GM21360 (cell line): ENCODE measurements at regions not wholly inside any gene's neighbourhood (a gene's known extent, or its start where the extent isn't known, plus 50 kb on each side); places are given as distances from the start of the nearest gene placed in this dataset.
"Not testable (repeated sequence)": the region's sequence is repeated elsewhere in the genome, so short reads cannot be mapped to it uniquely, and the experiment has no call there.

Experiments
- ATAC-seq: cut with Tn5 transposase; IDR thresholded peaks from one replicate; pipeline ENCODE4 v1.9.1; 2021; ENCODE audit warnings: mild to moderate bottlenecking, moderate library complexity; ENCODE audit not compliant: unreplicated experiment

DNA sequence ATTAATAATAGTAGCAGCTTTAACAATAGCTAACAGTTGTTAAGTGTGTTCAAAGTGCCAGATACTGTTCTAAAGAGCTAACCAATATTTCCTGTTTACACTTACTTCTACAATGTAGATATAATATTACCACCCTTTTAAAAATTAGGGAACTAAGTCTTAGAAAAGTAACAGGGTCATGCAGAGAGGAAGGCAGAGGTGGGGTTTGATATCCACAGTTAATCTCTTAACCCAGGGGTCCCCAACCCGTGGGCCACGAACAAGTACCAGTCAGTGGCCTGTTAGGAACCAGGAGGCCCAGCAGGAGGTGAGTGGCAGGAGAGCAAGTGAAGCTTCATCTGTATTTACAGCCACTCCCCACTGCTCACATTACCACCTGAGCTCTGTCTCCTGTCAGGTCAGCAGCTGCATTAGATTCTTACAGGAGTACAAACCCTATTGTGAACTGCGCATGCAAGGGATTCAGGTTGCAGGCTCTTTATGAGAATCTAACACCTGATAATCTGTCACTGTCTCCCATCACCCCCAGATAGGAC lies 89.1 kb downstream of the ACTL7B start:
- ATAC-seq, result no peak

DNA sequence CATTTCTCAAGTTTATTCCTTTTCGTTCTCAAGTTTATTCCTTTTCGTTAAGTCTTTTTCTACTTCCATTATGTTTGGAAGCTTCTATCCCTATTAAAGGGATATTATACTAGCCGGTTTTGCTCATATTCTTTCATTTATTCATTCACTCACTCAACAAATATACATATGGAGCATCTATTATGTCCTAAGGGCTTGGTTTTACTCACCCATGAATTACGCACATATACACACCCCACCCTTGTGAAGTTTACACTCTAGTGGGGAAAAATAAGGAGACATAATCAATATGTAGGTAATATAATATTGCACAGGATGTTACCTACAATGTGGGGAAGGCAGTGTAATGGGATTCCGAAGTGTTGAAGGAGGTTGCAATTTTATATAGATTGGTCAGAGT lies 90.5 kb downstream of the ACTL7B start:
- ATAC-seq, result no peak

DNA sequence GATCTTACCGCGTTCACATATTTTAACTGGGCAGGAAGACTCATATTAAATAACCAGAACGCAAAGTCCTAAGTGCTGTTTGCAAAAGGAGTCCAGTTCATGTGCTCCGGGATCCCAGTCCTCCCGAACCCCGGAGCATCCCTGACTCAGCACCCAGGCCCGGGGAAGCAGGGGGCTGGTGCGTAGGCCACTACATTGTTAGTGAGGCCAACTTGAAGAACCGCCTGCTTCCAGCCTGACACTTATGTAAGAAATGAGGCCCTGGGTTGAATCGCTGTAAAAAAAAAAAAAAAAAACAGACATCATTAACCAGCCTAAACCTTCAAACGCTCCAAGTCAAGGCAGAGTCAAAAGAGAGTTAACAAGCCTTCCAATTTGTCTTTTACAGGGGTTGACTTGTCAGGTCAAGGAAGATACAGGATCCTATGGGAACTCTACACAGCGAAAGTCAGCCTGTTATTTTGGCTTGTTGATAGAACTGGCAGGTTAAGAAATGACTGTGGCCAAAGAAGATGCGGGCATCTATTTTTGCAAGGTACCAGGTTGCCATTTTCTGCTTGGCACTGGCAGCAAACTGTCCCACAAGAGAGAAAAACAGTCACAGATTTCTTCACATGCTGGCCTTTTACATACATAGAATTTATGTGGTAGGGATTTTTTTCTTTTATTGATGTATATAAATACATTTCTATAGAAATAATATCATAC lies 93.3 kb downstream of the ACTL7B start:
- ATAC-seq, result no peak

DNA sequence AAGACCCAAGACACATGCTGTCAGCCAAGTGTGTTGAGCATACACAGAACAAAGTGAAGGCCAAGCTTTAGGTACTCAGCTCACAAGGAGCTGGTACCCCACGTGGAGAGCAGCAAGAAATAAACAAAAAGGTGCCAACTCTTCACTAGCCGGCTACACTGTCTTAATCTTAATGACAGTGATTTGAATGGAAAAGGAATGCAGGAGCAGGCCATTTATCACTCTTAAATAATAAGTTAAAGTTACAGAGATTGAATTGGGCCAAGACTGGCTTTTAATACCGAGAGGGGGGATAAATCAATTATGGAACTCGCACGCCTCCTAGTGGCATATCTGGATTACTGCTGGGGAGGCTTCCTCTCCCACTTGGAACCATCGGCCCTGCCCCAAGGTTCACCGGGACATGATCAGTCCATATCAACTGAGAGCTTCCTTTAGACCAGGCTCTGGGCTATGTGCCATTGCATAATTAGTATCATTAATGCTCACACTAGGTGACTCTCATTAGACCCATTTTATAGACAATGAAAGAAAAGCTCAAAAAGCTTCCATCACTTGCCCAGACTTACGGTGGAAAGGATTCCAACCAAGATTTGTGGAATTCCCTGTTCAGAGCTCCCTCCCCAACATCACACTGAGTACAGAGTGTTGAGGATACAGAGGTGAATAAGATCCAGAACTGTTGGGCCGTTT lies 94.0 kb downstream of the ACTL7B start:
- ATAC-seq, result no peak

DNA sequence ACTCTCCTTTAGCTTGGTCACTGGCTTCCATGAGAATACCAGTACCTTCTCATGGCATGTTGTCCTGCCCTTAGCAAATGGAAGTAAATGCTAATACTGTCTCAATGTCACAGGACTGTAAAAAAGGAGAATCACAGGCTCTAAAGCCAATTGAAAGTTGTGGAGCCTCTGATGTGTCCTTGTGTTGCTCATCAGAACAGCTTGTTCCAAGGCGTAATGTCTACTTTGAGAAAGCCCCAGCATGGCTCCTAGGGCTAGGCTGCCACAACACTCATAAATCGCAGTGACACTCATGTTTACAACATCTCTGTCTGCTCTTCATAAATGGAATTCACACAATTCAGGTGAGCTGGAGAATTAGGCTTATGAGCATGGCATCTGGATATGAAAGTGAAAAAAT lies 94.9 kb downstream of the ACTL7B start:
- no peak for ATAC-seq

DNA sequence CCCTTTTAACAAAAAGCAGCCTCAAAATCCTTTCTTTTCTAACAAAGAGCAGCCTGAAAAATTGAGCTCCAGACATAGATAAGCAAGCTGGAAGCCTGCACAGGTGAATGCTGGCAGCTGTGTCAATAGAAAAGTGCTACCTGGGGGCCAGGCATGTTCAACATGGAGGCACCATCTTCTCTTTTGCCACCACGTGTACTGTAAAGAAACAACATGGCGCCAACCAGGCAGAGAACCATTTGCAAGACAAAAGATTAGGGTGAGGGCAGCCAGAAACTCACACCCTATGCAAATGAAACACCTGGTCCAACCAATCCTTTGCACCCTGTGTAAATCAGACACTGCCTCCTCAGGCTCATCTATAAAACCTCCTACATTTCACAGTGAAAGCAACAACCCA lies 96.0 kb downstream of the ACTL7B start:
- ATAC-seq, result no peak

DNA sequence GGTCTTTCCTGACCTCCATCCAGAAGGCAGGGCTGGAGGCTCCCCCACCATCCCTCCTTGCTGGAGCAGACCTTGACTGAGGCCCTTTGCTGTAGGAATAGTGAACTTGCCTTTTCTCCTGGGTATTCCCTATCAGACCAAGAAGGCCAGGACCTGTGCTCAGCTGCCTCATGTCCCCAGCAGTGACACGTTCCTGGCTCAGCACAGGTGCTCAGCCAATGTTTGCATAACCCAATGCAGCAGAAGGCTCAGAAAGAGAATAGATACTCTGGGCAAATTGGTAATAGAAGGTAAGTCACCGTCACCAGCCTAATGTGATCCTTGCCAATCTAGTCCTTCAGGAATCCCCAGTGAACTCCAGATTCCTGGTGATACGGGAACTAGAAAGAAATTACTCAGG lies 96.4 kb downstream of the ACTL7B start:
- ATAC-seq, result no peak

GRCh38 chr9:108756746-108757490 lies 98.9 kb downstream of the ACTL7B start:
- ATAC-seq, result no peak

- peak; percentile 72 for ATAC-seq
Measured at GRCh38 chr9:108755979-108756378, 99.8 kb downstream of the ACTL7B start.

GRCh38 chr9:108751369-108751768 lies 104.4 kb downstream of the ACTL7B start:
- ATAC-seq, result no peak

DNA sequence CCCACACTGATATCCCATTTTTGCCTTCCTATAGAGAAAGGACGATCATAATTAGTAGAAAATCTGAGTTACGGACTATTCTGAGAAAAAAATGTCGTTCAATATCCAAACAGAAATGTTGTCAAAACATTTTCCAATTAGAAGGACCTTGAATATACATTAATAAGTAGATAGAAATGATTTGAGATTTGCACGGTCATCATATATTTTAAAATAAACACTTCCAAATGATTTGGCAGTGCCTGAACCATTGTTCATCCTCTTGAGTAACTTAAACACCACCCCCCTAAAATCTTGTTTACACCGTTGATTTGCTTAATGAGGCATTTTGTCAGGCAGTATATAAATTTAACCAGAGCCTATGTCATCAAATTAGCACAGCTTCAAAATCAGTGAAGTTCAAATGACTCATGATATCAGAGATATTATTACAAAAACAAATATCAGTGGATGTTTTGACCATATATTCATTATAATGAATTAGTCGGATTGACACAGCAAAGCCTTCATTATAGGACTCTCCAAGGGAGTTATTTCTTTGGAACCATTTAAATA lies 105.0 kb downstream of the ACTL7B start:
- no peak for ATAC-seq

- ATAC-seq, result no peak
Measured at GRCh38 chr9:108748776-108749175, 107.0 kb downstream of the ACTL7B start.

- no peak for ATAC-seq
Measured at GRCh38 chr9:108746864-108747263, 108.9 kb downstream of the ACTL7B start.

DNA sequence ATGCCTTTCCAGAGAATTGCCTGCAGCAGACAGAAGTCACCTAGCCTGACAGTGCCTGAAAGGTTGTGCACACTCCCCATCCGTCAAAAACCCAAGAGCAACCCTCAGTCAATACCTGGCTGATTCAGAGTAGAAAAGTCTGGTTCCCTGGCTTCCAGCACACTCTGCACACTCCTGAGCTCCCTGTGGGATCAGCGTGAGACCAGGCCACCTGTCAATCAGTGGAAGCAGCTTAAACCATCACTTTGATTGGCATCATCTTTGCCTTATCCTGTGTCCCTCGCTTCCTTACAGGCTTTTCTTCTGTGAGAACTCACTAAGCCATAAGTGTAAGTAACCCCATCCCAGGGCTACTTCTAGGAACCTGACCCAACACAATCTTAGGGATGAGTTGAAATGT lies 109.8 kb downstream of the ACTL7B start:
- no peak for ATAC-seq

DNA sequence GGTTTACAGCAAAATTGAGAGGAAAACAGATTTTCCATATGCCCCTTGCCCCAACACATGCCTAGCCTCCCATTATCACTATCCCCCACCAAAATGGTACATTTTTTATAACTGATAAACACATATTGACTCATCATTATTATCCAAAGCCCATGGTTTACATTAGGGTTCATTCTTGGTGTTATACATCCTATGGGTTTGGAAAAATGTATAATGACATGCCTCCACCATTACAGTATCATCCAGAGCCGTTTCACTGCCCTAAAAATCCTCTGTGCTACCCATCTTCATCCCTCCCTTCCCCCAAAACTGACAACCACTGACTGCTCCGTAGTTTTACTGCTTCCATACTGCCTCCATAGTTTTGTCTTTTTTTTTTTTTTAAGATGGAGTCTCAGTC lies 111.1 kb downstream of the ACTL7B start:
- ATAC-seq, result no peak

GRCh38 chr9:108743901-108744371 lies 111.8 kb downstream of the ACTL7B start:
- no peak for ATAC-seq

- ATAC-seq, result no peak
Measured at GRCh38 chr9:108743416-108743815, 112.4 kb downstream of the ACTL7B start.

DNA sequence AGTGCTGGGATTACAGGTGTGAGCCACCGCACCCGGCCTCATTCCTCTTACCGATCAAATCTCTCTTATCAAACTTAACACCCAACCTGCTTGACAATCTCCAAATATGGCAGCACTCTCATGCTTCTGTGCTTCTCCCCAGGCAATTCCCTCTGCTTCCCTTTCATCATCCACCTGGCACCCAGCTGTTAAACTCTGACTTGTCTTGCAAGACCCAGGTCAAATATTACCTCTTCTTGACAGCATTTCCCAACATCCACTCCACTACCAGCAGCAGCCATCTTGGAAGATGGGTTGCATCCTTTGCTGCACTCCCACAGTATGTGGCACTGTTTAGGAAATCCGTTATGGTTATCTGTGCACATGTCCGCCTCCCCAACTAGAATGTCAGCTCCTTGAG lies 113.6 kb downstream of the ACTL7B start:
- ATAC-seq, result no peak

DNA sequence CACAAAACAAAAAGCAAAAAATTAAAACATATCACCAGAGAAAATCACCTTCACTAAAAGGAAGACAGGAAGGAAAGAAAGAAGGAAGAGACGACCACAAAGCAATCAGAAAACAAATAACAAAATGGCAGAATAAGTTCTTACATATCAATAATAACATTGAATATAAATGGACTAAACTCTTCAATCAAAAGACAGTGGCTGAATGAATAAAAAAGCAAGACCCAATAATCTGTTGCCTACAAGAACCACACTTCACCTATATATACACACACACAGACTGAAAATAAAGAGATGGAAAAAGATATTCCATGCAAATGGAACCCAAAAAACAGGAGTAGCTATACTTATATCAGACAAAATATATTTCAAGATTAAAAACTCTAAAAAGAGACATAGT lies 124.5 kb downstream of the ACTL7B start:
- not testable (repeated sequence) for ATAC-seq

GRCh38 chr9:108727580-108728111 lies 128.1 kb downstream of the ACTL7B start:
- ATAC-seq, result no peak

DNA sequence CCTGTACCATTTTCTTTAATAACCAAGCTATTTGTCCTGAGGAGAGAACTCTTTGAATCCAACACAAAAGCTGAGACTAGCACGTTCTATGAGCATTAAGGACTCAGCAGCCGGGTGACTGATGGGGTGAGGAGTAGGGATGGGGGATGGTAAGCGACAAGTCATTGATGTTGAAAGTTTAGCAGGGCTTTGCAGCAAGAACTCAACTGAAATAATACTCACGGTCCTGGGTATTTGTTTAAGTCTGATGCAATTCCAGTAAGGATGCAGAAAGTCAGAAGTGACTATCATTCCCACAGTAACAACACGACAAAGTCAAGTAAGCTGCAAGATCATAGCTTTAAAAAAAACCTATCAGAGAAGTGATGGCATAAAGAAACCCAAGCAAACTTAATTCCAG lies 131.1 kb downstream of the ACTL7B start:
- ATAC-seq, result no peak
